ES-I3 (cell line): ENCODE measurements at regions not wholly inside any gene's neighbourhood (a gene's known extent, or its start where the extent isn't known, plus 50 kb on each side); places are given as distances from the start of the nearest gene placed in this dataset.

Experiments used
- H3K36me3 ChIP-seq: 2 replicates; pipeline ENCODE4 v1.6.1; 2013; ENCODE audit warnings: mild to moderate bottlenecking, low read length, control low read depth, moderate library complexity; ENCODE audit not compliant: insufficient read depth
- H3K4me1 ChIP-seq: 2 replicates; pipeline ENCODE4 v1.6.1; 2013; ENCODE audit warnings: mild to moderate bottlenecking, control low read depth, low read length; ENCODE audit not compliant: insufficient read depth
- H3K9ac ChIP-seq: 2 replicates; pipeline ENCODE4 v1.6.1; 2013; ENCODE audit warnings: low read depth, mild to moderate bottlenecking, low read length, moderate library complexity
- H3K9me3 ChIP-seq: 2 replicates; pipeline ENCODE4 v1.6.1; 2013; ENCODE audit warnings: mild to moderate bottlenecking, low read length, moderate library complexity; ENCODE audit not compliant: control insufficient read depth, insufficient read depth

- no peaks in the 10 kb centered on the region for H3K36me3 ChIP-seq
- H3K9me3 ChIP-seq, result no peaks in the 10 kb centered on the region
- H3K9ac ChIP-seq, result no peak overlapping the region
- H3K4me1 ChIP-seq, result no peaks in the 10 kb centered on the region
These were observed 415.9 kb downstream of the RPS24 start for GRCh38 chr10:78449554-78449953.

- Histone ChIP-seq H3K4me1 (no peaks in the 10 kb centered on the region), H3K36me3 (no peaks in the 10 kb centered on the region), H3K9ac (no peak overlapping the region)
These were observed 416.6 kb downstream of the RPS24 start for GRCh38 chr10:78450239-78450638.

DNA sequence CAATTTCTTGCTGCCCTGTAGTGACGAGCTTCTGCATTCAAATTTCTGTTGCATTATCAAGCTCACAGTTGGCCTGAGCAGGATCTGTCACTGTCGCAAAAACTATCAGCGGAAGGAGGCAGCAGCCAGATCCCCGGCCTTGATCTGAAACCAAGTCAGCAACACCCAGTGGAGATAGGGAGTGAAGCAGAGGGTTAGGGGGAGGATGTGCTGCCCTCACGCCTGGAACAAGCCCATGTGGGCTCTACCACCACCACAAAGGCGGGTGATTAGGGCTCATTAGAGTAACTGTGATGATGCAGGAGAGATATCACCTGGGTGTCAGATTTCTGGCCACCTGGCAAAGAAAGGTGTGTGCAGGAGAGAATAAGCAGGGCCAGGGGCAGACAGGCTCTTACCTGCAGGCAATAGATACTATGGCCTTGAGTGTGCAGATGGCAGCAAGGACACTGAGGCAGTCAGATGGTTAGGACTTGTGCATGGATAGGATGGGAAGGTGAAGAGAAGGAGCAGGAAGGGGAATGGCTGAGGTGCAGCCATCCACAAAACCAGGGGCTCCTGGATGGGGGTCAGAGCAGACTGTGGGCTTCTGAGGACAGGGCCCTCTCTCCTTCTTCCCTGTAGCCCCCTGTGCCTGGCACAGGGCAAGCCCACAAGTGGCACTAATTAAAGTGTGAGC, 417.3 kb downstream of the RPS24 start:
- H3K4me1 ChIP-seq, result no peaks in the 10 kb centered on the region
- no peak overlapping the region for H3K9ac ChIP-seq
- no peaks in the 10 kb centered on the region for H3K36me3 ChIP-seq
- no peaks in the 10 kb centered on the region for H3K9me3 ChIP-seq

More at GRCh38 chr10:78450239-78450638, 416.6 kb downstream of the RPS24 start:
- no peaks in the 10 kb centered on the region for H3K9me3 ChIP-seq

DNA sequence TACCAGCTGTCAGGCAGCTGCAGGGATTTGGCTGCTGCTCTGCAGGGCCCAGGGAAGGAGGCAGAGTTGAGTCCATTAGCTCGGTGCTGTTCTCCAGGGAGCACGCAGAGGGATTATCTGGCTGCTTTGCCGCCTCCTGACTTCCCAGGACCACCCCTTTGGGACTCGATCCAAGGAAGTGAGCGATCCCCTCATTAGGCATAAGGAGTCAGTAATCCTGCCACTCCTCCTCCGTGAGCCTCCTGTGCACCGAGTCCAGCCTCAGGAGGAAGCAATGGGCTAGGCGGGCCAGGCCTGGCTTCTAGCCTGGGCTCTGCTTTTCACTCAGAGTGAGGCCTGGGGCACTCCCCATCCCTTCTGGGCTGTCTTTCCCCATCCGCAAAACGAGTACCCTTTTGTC, 417.9 kb downstream of the RPS24 start:
- no peaks in the 10 kb centered on the region for H3K36me3 ChIP-seq
- no peak overlapping the region for H3K9ac ChIP-seq
- no peaks in the 10 kb centered on the region for H3K9me3 ChIP-seq
- H3K4me1 ChIP-seq, result no peaks in the 10 kb centered on the region

GRCh38 chr10:78454123-78454645, 420.5 kb downstream of the RPS24 start:
- Histone ChIP-seq H3K9ac (no peak overlapping the region), H3K36me3 (no peaks in the 10 kb centered on the region), H3K4me1 (no peaks in the 10 kb centered on the region), H3K9me3 (no peaks in the 10 kb centered on the region)

DNA sequence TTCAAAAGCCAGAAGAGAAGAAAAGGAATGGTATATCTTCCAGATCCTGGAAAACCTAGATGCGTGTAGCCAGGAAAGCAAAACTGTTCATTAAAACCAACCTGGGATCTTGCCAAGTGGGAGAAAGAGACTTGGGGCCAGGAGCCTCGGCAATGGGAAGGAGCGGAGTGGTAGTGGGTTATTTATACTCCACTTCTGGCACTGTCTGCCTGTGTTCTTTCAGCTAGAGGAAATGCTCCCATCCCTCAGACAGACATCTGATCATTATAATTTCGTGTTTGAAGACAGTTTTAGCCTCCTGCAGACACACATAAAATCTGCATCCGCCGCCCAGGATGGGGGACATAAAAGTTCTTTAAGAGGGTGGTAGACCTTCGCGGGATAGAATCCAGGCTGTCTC, 421.6 kb downstream of the RPS24 start:
- H3K36me3 ChIP-seq, result no peaks in the 10 kb centered on the region
- no peak overlapping the region for H3K9ac ChIP-seq
- H3K9me3 ChIP-seq, result no peaks in the 10 kb centered on the region
- no peaks in the 10 kb centered on the region for H3K4me1 ChIP-seq

DNA sequence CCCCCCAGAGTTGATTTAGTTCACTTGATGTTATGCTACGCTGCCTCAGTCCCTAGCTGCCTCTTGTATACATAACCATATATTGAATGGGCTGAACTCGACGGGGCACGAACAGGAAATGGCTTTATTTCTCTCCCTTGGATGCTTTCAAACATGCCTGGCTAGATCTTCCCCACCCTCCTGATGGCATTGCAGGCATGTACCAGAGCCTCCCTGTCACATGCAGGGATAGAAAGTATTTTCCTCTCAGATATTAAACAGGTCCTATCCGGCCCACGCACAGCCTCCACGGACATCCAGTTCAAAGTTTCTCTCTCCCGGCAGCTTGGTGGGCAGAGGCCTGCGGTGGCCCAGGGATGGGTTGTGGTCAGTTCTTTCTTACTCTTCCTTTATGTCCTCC, 422.1 kb downstream of the RPS24 start:
- Histone ChIP-seq H3K36me3 (no peaks in the 10 kb centered on the region), H3K9me3 (no peaks in the 10 kb centered on the region), H3K4me1 (no peaks in the 10 kb centered on the region), H3K9ac (no peak overlapping the region)

DNA sequence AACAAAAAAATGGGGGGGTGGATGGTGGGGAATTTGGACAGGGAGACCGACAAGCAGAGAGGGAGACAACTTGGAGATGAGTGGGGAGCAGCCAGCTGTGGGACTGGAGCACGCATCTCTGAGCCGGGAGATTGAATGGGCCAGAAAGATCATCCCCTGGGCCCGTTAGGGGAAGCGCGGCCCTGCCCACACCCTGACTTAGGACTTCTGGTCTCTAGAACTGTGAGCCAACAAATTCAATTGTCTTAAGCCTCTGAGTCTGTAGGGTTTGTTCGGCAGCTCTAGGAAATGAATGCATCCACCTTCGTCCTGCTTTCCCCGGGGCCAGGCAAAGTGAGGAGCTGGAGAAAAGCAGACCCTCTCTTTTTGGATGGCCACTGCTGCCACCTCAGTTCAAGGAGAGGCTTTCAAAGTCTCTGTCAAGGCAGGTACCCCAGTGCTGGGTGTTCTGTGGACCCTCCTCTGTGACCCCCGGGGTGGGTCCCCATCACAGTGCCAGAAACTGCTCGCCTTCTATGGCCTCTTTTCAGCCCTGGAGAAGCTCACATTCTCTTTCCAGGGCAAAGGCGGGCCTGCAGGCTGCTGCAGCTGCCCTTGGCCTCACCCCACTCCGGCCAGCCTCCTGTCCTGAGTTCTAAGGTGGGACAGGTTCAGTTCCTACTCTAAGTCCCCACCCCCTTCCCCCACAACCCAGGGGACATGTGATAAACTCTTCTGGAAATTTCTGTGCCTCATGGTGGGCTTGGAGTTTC, 423.2 kb downstream of the RPS24 start:
- no peaks in the 10 kb centered on the region for H3K36me3 ChIP-seq
- H3K4me1 ChIP-seq, result no peaks in the 10 kb centered on the region
- no peaks in the 10 kb centered on the region for H3K9me3 ChIP-seq
- H3K9ac ChIP-seq, result no peak overlapping the region

DNA sequence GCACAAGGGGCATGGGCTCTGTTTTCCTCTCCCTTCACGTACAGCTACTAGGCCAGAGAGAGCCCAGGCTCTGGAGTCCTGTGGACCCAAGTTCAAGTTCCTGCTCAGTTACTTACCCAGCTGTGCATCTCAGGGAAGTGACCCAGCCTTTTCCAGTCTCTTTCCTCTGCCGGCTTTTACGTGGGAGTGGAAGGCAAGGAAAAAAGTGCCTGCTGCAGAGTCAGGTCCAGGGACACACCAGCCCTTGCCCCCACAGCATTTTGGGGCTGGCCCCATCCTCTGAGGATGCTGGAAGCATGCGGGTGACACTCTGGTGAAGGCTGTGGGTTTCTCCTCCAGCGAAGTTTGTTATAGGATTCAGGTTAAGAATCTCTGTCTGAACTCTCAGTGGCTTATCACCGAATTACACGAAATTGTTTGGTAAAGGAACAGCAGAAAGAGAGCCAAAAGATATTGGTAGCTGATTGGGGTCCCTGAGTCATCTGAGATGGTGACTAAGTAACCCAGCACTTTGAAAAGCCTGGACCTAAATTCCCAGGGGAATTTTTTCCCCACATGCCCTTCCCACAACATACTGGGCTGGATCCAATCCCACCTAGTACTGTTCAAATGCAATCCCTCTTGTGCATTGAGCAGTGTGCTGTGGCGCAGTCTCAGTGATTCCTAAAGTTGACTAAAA, 424.3 kb downstream of the RPS24 start:
- Histone ChIP-seq H3K4me1 (no peaks in the 10 kb centered on the region), H3K9me3 (no peaks in the 10 kb centered on the region), H3K9ac (no peak overlapping the region), H3K36me3 (no peaks in the 10 kb centered on the region)

GRCh38 chr10:78458983-78459638, 425.4 kb downstream of the RPS24 start:
- Histone ChIP-seq H3K9ac (no peak overlapping the region), H3K36me3 (no peaks in the 10 kb centered on the region), H3K9me3 (no peaks in the 10 kb centered on the region), H3K4me1 (no peaks in the 10 kb centered on the region)

DNA sequence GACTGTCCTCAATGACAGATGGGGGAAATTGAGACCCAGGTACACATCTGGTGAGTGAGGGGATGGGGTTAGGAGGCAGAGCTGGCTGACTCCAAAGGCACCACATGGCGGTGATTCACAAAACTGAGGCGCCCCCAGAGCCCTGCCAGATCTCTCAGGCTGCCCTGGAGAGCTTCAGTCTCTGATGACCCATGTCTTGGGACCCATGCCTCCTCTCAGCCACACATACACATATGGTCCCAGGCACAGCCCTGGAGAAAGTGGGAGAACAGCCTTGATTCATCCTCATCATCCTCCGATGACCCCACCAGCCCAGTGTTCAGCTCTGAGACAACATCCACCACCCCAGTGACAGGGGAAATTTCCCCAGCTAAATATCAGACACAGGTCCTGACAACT, 426.0 kb downstream of the RPS24 start:
- Histone ChIP-seq H3K36me3 (no peaks in the 10 kb centered on the region), H3K9me3 (no peaks in the 10 kb centered on the region), H3K9ac (no peak overlapping the region), H3K4me1 (no peaks in the 10 kb centered on the region)

DNA sequence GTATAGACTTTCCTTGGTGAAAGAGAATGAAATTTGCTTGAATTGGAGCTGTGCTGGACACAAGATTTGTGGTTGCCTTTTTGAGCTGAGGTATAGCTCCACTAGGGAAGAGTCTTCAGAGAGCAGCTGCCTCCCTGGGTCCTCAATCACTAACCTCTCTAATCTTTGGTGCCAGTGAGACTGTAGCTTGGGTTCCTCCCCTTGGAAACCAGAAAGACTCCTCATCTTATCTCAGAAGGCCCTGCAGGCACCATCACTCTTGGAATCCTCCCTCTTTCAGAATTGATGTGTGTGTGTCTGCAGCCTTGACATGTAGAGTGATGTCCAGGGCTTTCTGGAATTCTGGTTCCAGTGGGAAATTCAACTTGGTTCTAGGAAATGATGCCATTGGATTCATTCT, 426.5 kb downstream of the RPS24 start:
- no peak overlapping the region for H3K9ac ChIP-seq
- no peaks in the 10 kb centered on the region for H3K9me3 ChIP-seq
- no peaks in the 10 kb centered on the region for H3K4me1 ChIP-seq
- no peaks in the 10 kb centered on the region for H3K36me3 ChIP-seq

- H3K9ac ChIP-seq, result no peak overlapping the region
- no peaks in the 10 kb centered on the region for H3K36me3 ChIP-seq
- H3K4me1 ChIP-seq, result no peaks in the 10 kb centered on the region
- H3K9me3 ChIP-seq, result no peaks in the 10 kb centered on the region
These were observed 427.7 kb downstream of the RPS24 start for GRCh38 chr10:78461333-78461732.

- Histone ChIP-seq H3K9me3 (no peaks in the 10 kb centered on the region), H3K36me3 (no peaks in the 10 kb centered on the region), H3K9ac (no peak overlapping the region), H3K4me1 (no peaks in the 10 kb centered on the region)
These were observed 428.5 kb downstream of the RPS24 start for GRCh38 chr10:78462176-78462575.
